MM.1S (cell line): ENCODE measurements at regions not wholly inside any gene's neighbourhood (a gene's known extent, or its start where the extent isn't known, plus 50 kb on each side); places are given as distances from the start of the nearest gene placed in this dataset.

ENCODE experiments used
- CTCF ChIP-seq: fragments of 300-600 bp; sonication (generic); IDR thresholded peaks from 2 replicates; pipeline ENCODE4 v1.5.1; 2016; ENCODE audit warnings: antibody characterized with exemption, low read length, mixed read lengths
- EZH2 ChIP-seq: fragments of 300-600 bp; sonication (generic); optimal IDR thresholded peaks from 2 replicates; pipeline ENCODE3; 2017; ENCODE audit warnings: low read depth, mild to moderate bottlenecking, antibody characterized with exemption, low read length, mixed read lengths
- EZH2phosphoT487 ChIP-seq: fragments of 300-600 bp; sonication (generic); IDR thresholded peaks from 2 replicates; pipeline ENCODE4 v1.6.1; 2018; ENCODE audit warnings: antibody characterized with exemption, low read length

GRCh38 chr10:25675615-25676014 is 258.4 kb upstream of the MYO3A start:
- TF ChIP-seq EZH2 (no peak), CTCF (no peak), EZH2phosphoT487 (no peak)
